Peyer's patch (tissue), 4 donors: ENCODE measurements at regions not wholly inside any gene's neighbourhood (a gene's known extent, or its start where the extent isn't known, plus 50 kb on each side); places are given as distances from the start of the nearest gene placed in this dataset.

Experiments used
- DNase-seq, 3 donors: peaks; one replicate each; pipeline ENCODE4 v3.0.0-alpha.2; 2017 to 2019
- H3K27ac ChIP-seq, 4 donors: fragments of 200-600 bp; sonication (generic); one replicate each; pipeline ENCODE4 v1.5.1; 2016 to 2019
- H3K27me3 ChIP-seq, 2 donors: fragments of 200-600 bp; sonication (generic); one replicate each; pipeline ENCODE4 v1.5.1; 2019
- H3K36me3 ChIP-seq, 3 donors: fragments of 200-600 bp; sonication (generic); one replicate each; pipeline ENCODE4 v1.5.1; 2016 to 2019
- H3K4me1 ChIP-seq, 4 donors: fragments of 200-600 bp; sonication (generic); one replicate each; pipeline ENCODE4 v1.5.1; 2016 to 2019
- H3K4me3 ChIP-seq, 4 donors: fragments of 200-600 bp; sonication (generic); 1 replicate in 3 of 4; 2 replicates in 1 of 4; pipeline ENCODE4 v1.5.1; 2016 to 2019; ENCODE audit warnings: mild to moderate bottlenecking in 1 of 4
- H3K9me3 ChIP-seq, 4 donors: fragments of 200-600 bp; sonication (generic); one replicate each; pipeline ENCODE4 v1.5.1; 2016 to 2019; ENCODE audit warnings: mild to moderate bottlenecking in 1 of 4
- POLR2A ChIP-seq, 2 donors: fragments of 450-650 bp; IDR thresholded peaks; one replicate each; pipeline ENCODE4 v1.5.1; 2017; ENCODE audit warnings: antibody characterized with exemption in 2 of 2, mild to moderate bottlenecking in 2 of 2, moderate library complexity in 2 of 2
- TF ChIP-seq, protein P1 (sequence below), 6 experiments: fragments of 450-650 bp in 4 of 6; fragments of 200-600 bp in 2 of 6; sonication (generic) in 1 of 6; IDR thresholded peaks; one replicate each; pipeline ENCODE4 v1.5.1; 2017 to 2019; ENCODE audit warnings: antibody characterized with exemption in 6 of 6, mild to moderate bottlenecking in 3 of 6, moderate library complexity in 1 of 6

DNA sequence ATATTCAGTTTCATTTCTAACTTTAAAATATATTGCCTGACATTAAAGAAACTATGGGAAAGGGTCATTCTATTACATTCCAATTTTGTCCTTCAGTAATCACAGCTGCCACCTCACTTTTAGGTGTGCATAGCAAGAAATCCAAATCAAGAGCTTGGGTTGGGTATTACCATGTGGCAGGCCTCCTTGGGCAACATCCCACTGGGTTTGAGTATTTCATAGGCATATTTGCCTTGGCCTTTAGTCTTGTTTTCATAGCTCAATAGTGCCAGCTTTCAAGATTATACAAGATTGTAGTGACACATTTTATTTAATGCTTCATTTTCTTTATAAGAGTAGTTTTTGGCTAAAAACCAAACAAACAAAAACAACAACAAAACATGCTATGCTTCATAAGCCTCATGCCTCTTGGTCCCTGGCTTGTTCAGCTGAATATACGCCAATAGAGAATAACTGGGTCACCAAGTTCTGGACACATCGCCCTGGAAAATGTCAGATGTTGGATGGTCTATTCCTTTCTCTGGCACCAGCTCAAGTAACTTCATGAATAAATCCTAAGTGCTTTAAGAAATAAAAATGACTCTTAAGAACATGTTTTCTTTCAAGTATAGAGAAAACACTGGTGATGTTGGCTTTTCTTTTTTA, 167.4 kb upstream of the STARD13 start:
- Histone ChIP-seq H3K9me3 (no peaks in the 10 kb centered on the region), H3K36me3 (no peaks in the 10 kb centered on the region), H3K27me3 (no peaks in the 10 kb centered on the region), H3K4me3 (no peak overlapping the region), H3K4me1 (no peaks in the 10 kb centered on the region), H3K27ac (no peak overlapping the region)
- DNase-seq, result no peak
- no peak for TF ChIP-seq POLR2A (IDR thresholded peaks at IDR 0.05)
- TF ChIP-seq, protein P1, sequence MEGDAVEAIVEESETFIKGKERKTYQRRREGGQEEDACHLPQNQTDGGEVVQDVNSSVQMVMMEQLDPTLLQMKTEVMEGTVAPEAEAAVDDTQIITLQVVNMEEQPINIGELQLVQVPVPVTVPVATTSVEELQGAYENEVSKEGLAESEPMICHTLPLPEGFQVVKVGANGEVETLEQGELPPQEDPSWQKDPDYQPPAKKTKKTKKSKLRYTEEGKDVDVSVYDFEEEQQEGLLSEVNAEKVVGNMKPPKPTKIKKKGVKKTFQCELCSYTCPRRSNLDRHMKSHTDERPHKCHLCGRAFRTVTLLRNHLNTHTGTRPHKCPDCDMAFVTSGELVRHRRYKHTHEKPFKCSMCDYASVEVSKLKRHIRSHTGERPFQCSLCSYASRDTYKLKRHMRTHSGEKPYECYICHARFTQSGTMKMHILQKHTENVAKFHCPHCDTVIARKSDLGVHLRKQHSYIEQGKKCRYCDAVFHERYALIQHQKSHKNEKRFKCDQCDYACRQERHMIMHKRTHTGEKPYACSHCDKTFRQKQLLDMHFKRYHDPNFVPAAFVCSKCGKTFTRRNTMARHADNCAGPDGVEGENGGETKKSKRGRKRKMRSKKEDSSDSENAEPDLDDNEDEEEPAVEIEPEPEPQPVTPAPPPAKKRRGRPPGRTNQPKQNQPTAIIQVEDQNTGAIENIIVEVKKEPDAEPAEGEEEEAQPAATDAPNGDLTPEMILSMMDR (IDR thresholded peaks at IDR 0.05), result no peak

DNA sequence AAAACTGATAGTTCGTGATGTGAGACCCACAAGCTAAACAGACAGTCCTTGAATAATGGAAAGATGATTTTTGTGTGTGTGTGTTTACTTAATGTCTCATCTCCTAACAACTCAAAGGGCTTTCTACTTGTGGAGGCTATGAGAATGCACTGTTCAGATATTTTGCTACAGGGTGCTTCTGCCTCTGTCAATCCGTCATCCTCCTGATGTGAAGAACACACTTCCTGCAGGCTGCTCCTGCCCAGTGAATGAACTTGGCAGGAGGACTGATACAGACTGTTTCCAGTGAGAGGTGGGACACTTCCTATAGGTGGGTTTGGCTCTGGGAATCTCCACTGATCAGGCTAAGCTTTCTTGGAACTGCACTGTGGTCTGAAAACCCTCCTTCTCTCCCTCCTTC, 168.4 kb upstream of the STARD13 start:
- DNase-seq, result no peak
- Histone ChIP-seq H3K36me3 (no peaks in the 10 kb centered on the region), H3K4me3 (no peak overlapping the region), H3K27ac (no peak overlapping the region), H3K4me1 (no peaks in the 10 kb centered on the region), H3K9me3 (no peaks in the 10 kb centered on the region), H3K27me3 (no peaks in the 10 kb centered on the region)
- TF ChIP-seq POLR2A (IDR thresholded peaks at IDR 0.05), result no peak
- TF ChIP-seq, protein P1 (IDR thresholded peaks at IDR 0.05), result no peak

DNA sequence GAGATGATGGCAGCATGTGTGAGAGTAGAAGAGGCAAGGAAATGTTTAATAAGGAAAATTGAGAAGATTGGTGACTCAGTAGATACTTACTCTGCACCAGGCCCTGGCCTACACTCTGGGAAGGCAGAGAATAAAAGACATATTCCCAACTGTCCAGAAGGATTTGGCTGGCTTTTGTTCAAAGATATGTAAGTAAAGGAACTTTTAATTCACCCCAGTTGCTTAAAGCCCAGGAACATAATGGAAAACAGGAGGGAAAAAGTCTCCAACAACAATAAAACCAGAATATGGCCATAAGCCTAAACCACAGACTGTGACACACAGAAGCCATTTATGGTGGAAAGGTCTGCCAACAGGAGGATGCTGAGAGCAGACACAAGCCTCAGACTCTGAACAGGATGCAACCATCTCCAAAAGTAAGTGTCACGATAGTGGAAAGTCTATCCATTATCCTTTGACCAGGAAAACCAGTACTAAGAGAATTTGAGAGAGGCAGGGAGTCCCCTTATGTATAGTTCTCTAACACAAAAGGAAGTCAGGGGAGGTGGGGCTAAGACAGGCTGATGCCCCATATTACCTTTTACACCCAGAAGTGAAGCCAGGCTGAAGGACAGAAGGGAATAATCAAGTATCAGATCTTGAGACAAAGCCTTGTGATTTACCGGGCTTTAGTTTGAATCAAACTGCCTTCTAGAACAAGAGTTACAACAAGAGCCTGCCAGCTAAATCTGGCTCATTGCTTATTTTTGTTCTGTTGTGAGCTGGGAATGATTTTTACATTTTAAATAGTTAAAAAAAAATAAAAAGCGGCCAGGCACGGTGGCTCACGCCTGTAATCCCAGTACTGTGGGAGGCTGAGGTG, 169.5 kb upstream of the STARD13 start:
- Histone ChIP-seq H3K4me1 (no peaks in the 10 kb centered on the region), H3K36me3 (no peaks in the 10 kb centered on the region), H3K9me3 (no peaks in the 10 kb centered on the region), H3K27ac (no peak overlapping the region), H3K27me3 (no peaks in the 10 kb centered on the region), H3K4me3 (no peak overlapping the region)
- no peak for TF ChIP-seq POLR2A (IDR thresholded peaks at IDR 0.05)
- TF ChIP-seq, protein P1 (IDR thresholded peaks at IDR 0.05), result no peak
- DNase-seq, result no peak

DNA sequence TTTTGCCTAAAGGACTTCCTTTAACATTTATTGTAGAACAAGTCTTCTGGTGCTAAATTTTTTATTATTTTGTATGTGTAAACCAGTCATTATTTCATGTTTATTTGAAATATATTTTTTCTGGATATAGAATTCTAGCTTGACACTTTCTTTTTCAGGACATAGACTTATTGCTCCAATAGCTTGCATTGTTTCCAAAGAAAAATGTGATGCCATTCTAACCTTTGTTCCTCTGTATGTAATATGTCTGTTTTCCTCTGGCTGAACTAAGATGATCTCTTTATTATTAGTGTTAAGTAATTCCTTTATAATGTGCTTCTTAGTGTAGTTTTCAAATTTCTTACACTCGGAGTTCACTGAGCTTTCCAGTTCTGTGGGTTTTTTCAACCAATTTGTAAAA, 174.1 kb upstream of the STARD13 start:
- TF ChIP-seq POLR2A (IDR thresholded peaks at IDR 0.05), result no peak
- TF ChIP-seq, protein P1 (IDR thresholded peaks at IDR 0.05), result no peak
- Histone ChIP-seq H3K9me3 (no peaks in the 10 kb centered on the region), H3K4me3 (no peak overlapping the region), H3K36me3 (no peaks in the 10 kb centered on the region), H3K27ac (no peak overlapping the region), H3K27me3 (no peaks in the 10 kb centered on the region), H3K4me1 (no peaks in the 10 kb centered on the region)
- no peak for DNase-seq

DNA sequence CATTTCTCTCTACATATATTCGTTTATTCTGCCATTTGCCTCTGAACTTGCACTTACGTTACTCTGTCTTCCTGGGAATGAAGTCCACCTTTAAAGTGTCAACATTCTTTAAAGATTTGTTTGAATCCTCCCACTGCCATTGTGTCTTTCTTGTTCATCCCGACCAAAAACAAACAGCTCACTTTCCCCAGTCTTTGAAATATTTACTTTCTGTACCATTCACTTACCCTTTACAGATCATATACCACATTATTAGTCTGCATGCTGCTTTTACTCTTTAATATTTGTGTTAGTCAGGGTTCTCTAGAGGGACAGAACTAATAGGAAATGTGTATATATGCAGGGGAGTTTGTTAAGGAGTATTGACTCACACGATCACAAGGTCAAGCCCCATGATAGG, 176.6 kb upstream of the STARD13 start:
- no peaks in the 10 kb centered on the region for H3K36me3 ChIP-seq
- H3K9me3 ChIP-seq, result no peaks in the 10 kb centered on the region
- H3K27ac ChIP-seq, result no peak overlapping the region
- H3K4me3 ChIP-seq, result no peak overlapping the region
- no peaks in the 10 kb centered on the region for H3K27me3 ChIP-seq
- no peak for TF ChIP-seq POLR2A (IDR thresholded peaks at IDR 0.05)
- TF ChIP-seq, protein P1 (IDR thresholded peaks at IDR 0.05), result no peak
- no peaks in the 10 kb centered on the region for H3K4me1 ChIP-seq
- no peak for DNase-seq
